Glomerular visceral epithelial cell (primary cell): ENCODE measurements at regions not wholly inside any gene's neighbourhood (a gene's known extent, or its start where the extent isn't known, plus 50 kb on each side); places are given as distances from the start of the nearest gene placed in this dataset.
A peak's percentile ranks its signal among the peaks of the same experiment; 100 is the strongest.

Source experiments
- DNase-seq: peaks from one replicate; pipeline ENCODE4 v3.0.0-alpha.2; 2016; ENCODE audit errors: extremely low spot score

GRCh38 chr5:165521816-165522610 is 2016.6 kb downstream of the MAT2B start:
- no peak for DNase-seq

GRCh38 chr5:165525271-165525670 is 2019.9 kb downstream of the MAT2B start:
- DNase-seq = peak; percentile 28

- no peak for DNase-seq
These were observed 2020.9 kb downstream of the MAT2B start for GRCh38 chr5:165526357-165526756.

GRCh38 chr5:165527577-165527976 is 2022.2 kb downstream of the MAT2B start:
- no peak for DNase-seq

DNA sequence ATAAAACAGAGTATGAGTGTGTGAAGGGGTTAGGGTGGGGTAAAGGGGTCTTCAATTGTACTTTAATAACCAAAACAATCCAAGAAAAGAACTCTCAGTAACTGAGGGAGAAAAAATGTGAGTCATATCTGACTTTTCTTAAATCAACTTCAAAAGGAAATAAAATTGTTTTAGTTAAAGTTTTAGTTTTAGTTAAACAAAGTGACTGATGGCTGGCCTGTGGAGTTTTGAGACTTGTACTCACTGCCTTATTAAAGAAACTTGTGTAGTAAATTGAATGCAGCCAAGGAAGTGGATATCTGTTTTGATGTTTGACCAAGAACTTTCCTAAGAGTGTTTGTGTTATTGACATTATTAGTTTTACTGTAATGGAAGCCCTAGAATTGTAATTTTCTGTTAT is 2032.6 kb downstream of the MAT2B start:
- no peak for DNase-seq

DNA sequence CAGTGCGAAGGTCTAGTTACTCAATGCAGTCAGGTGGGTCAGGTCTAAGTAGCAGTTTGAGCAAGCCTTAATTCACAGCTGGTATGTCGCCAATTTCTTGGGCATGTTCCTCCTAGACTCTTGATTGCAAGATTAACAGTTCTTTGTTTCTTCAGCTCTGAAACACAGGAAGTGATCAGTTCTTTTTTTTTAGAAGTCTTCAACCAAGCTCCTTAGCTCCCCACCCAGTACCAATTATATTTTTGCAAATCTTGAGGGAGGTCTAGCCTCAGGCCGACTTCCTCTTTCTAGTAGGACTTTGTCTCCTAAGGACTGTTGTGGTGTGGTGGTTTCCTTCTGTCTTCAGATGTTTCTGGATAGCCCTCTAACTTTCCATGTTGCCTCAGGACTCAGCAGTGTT is 2054.2 kb downstream of the MAT2B start:
- no peak for DNase-seq

DNA sequence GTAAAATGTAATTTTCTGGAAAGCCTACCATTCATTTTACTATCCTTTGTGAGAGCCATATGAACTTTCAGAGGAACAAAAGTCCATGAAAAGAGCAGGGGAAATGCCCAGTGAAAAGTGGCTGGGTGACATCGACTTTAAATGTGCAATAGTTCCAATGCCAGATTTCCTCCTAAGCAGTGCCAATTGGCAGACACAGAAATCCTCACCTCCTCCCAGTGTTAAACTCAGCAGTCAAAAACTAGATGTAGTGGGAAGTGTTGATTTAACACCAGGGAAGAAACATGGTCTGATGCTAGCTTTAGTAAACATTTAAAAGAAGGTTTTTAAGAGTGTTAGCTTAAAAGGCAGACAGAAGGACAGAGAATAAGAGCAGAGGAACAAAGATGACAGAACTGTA is 2055.2 kb downstream of the MAT2B start:
- no peak for DNase-seq

GRCh38 chr5:165565911-165566310 is 2060.5 kb downstream of the MAT2B start:
- no peak for DNase-seq

DNA sequence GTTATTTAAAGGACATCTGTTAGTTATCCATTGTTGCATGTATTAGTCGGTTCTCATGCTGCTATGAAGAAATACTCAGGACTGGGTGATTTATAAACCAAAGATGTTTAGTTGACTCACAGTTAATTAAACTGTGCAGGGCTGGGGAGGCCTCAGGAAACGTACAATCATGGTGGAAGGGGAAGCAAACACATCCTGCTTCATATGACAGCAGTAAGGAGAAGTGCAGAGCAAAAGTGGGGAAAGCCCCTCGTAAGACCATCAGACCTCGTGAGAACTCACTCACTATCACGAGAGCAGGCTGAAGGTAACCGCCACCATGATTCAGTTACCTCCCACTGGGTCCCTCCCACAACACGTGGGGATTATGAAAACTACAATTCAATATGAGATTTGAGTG is 2064.1 kb downstream of the MAT2B start:
- DNase-seq = no peak

GRCh38 chr5:165573445-165573844 is 2068.0 kb downstream of the MAT2B start:
- no peak for DNase-seq

GRCh38 chr5:165574100-165574499 is 2068.7 kb downstream of the MAT2B start:
- DNase-seq = no peak

DNA sequence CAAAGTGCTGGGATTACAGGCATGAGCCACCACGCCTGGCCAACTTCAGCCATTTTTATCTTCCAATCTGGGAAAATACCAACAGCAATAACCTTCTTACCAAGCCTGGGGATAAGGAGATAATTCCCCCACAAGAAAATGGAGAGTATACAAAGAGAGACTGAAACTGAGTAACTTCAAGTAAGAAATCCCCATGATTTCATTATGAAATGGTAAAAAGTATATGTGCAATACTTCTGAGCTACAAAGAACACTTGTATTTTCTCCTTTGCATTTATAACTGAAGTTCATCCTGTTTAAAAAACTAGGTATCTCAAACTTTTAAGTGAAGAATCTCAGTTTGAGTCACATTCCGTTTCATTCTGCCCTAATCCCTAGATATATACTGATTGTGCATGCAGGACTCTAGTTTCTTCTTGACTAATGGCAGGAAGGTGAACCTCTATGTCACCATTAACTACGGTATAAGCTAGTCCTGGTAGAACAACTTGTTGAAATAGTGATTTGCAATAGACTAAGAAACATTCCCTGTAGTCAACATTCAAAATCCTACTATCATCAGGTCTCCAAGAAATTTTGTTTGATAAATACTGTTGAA is 2071.4 kb downstream of the MAT2B start:
- no peak for DNase-seq

DNA sequence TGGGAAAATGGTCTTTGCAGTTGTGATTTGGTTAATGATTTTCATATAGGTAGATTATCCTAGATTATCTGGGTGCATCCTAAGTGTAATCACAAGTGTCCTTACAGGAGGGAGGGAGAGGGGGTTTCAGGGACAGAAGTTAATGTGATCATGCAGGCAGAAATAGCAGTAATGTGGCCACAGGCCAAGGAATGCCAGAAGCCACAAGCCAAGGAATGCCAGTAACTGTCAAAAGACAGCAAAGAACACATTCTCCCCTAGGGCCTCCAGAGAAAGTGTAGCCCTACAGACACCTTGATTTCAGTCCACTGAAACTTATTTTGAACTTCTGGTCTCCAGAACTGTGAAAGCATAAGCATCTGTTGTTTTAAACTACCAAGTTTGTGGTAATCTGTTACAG is 2074.5 kb downstream of the MAT2B start:
- peak; percentile 20 for DNase-seq

DNA sequence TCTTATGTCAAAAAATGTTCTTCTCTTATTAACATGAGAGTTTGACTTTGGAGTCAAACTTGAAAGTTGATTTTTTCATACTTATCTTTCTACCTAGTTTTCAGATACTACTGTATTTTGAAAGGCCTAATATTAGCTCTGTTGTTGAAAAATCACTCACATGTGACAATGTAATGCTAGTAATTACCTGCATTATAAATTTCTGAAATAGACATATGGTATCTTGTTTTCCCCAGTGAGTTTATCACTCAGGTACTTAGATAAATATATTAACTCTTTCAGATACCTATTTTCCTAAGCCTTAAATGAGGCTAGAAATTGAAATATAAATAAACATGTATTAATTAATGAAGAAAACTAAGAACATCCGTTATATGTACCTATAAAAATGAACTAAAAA is 2089.3 kb downstream of the MAT2B start:
- DNase-seq = no peak

DNA sequence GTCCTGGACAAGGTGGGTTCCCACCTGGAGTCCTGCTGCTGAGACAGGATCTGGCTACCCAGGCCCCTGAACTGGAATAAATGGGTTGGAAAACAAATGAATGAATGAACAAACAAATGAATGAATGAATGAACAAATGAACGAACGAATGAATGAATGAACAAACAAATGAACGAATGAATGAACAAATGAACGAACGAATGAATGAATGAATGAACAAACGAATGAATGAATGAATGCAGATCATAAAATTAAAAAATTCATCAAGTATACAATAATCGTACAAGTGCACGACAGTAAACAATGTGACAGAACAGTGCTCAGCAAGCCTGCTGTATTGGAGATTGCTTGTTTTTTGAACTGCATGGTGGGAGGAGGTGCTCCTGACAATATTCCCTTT is 2097.1 kb downstream of the MAT2B start:
- no peak for DNase-seq

DNA sequence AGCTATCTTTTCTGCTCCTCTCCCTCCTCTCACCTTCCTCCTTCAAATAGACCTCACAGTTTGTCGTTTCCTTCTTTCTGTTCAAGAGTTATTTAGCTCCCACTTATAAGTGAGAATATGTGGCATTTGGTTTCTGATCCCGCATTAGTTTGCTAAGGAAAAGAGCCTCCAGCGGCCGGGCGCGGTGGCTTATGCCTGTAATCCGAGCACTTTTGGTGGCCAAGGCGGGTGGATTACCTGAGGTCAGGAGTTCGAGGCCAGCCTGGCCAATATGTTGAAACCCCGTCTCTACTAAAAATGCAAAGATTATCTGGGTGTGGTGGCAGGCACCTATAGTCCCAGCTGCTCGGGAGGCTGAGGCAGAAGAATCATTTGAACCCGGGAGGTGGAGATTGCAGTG is 2101.6 kb downstream of the MAT2B start:
- no peak for DNase-seq

- no peak for DNase-seq
These were observed 2104.5 kb downstream of the MAT2B start for GRCh38 chr5:165609871-165610270.

GRCh38 chr5:165616490-165617405 is 2111.3 kb downstream of the MAT2B start:
- no peak for DNase-seq

- DNase-seq = no peak
These were observed 2112.1 kb downstream of the MAT2B start for GRCh38 chr5:165617491-165617890.

DNA sequence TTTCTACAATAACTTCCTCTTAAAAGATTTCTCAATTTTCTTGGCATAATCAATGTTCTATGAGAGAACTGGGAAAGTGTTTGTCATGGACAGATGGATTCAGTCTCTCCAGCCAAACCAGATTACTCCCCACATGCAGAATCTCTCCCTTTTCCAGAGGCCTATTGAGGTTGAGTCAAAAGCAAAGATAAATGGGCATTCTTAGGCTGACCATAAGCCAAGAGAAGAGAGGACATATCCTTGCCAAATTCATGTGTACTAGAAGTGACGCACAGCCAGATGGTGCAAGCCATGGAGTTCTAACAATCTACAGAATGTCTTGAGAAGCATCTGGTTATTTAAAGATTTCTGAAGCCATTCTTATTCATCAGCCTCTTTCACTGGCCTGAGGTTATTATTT is 2115.0 kb downstream of the MAT2B start:
- no peak for DNase-seq

GRCh38 chr5:165622864-165623536 is 2117.6 kb downstream of the MAT2B start:
- DNase-seq = no peak
